Activated T-cell treated with anti-CD3 and anti-CD28 coated beads for 1 hour (primary cell): ENCODE measurements at regions not wholly inside any gene's neighbourhood (a gene's known extent, or its start where the extent isn't known, plus 50 kb on each side); places are given as distances from the start of the nearest gene placed in this dataset.
"Not testable (repeated sequence)": the region's sequence is repeated elsewhere in the genome, so short reads cannot be mapped to it uniquely, and the experiment has no call there.

Source experiments
- DNase-seq: peaks from one replicate; pipeline ENCODE4 v3.0.0-alpha.2; 2020; ENCODE audit warnings: low read depth

DNA sequence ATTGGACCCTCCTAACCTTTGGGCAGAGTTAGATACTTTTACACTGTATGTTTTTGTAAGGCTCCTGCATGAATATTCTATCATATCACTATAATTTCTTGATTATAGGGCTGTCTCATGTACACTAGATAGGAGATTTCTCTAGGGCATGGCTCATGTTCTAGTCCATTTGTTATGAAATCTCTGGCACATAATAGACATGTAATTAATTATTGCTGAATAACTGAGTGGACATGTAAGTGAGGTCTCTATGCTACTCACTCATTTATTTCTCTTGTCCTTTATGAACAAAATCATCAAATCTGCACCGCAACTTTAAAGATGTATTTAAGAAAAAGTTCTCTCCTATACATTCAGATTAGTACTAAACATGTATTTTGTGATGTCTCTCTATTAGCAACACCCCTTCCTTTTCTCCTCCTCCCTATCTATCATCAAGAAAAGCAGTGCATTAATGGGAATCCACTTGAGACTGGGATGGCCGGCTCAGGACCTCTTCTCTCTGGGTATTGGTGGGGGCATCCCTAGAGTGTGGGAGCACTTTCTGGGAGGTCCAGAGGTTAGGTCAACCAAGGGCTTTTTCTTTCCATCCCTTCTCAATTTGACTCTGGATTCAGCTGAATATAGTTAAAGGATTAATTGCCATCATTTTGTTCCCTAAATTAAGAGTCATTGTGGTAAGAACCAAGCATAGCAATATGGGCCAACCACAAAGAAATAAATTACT, 168.0 kb upstream of the HMGA2 start:
- no peak for DNase-seq

DNA sequence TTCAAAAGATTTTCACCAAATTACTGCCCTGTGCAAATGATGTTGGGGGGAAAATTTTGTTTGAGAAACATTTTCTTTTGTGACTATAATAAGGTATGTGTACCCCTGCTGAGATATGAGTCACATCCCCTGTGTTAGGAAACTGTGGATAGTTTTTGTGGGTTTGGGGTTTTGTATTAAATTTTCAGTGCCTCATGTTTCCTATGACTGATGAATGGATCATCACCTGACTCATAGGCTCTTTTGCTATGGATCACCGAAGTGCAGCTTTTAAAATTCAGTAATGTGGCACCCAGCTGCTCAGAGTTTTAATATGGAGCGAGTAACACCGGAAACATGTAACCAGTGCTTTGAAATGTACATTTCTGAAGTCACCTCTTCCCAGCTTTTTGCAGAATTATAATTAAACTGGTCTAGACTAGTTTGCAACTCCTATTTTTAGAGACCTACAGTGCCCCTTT, 167.4 kb upstream of the HMGA2 start:
- DNase-seq: no peak

DNA sequence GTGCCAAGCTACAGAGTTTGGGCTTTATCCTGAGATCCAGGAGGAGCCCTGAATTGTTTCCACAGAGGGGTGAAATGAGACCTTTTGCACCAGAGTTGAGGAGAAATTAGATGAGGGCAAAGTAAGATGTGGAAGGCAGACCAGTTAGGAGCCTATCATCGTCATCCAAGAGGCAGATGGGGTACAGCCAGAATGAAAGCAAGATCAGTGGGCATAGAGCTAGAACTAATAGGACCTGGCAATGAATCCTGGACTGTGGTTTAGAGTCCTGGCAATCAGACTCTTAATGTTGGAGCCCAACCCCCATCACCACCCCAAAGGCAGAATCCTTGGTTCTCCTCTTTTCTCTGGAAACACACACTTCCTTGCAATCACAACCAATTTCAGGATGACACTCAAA, 166.6 kb upstream of the HMGA2 start:
- DNase-seq: no peak

DNA sequence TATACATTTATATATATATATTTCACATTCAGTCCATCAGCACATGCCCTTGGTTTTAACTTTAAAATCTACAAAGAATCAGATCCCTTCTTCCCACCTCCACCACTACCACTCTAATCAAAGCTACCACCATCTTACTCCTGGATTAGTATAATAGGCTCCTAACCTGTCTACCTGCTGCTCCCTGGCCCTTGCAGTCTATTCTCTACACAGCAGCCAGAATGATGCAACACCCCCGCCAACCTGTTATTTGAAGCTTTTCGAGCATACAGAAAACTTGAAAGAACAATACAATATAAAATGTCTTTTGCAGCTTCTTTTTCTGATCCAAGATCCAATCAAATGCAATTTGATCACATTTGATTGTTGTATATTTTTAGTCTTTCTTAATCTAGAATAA, 165.9 kb upstream of the HMGA2 start:
- no peak for DNase-seq

DNA sequence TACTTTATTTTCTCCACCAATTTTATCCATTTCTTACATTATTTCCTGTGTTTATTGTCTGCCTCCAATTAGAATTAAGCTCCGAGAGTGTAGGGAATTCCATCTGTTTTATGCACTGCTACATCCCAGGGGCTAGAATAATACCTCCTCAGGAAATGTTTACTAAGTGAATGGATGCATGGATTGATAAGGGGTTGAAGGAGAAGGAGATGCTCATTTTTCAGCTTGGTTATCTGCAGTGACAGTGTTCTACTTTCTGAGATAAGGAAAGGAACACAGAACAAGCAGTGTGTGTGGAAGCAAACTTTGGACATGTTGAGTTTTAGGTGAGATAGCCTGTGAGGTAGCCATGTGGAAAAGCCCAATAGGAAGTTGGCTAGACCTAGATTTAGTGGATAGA, 164.6 kb upstream of the HMGA2 start:
- no peak for DNase-seq

DNA sequence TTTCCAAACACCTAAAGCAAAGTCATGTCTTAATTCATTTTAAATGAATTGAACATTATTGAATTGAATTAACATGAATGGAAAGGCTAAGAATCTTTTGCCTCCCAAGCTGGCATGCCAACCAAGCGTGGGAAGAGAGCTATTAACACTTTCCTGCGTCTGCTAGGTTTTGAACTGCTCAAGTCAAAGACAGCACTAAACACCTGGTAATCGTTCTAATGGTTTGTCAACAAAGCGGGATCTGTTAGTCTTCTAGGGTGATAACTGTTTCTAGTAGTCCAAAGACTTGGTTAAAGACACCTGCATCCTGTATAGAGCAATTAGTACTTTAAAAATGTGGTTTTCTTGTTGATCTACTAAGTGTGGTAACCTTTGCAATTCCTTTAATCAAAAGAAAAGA, 164.2 kb upstream of the HMGA2 start:
- no peak for DNase-seq

DNA sequence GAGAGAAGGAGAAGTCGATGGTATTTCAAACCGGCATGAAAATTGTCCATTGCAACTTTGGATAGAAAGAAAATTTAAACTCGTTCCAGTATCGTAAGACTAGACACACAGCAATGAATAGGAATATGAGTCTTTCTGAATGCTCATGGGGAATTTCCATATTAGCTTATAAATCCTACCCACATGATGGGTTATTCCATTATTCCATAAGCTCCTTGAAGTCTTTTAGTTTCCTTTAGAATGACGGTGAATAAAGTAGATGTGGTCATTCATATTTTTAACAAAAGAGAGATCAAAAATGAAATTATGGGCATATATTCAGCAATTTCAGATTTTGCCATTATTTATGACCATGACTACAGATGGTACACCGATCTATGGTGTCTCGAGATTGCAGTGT, 163.4 kb upstream of the HMGA2 start:
- DNase-seq: no peak

DNA sequence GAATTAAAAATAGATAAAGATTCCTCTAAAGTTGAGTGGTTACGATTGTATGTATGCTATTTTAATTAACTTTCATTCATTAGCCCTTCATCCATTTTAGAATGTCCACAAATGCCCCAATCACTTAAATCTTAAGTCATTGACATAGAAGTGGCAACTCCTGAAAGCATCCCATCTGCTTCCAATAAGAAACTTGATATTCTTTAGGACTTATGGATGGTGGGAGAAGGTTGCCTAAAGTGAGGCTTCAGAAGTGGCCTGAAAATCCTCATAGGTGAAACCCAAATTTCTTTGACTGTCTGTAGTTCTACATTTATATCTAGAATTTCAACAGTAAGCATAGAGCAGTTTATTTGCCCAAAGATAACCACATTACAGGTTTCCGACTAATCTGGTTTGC, 161.7 kb upstream of the HMGA2 start:
- DNase-seq: no peak

DNA sequence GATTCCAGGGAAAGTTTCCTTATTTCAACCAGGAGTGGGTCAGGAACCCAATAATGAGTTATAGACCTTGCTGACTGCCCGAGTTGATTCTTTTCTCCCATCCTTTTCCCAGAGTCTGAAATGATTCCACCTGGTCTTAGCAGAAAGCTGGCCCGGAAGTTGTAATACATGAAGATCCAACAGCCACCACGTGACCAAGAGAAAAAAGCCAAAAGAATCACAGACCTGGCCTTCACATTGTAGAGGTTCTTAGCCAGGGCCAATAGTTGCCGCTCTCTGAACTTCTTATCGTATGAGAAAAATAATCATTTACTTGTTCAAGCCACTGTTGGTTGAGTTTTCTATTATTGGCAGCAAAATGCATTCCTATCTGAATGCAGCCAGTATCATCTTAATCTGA, 161.2 kb upstream of the HMGA2 start:
- no peak for DNase-seq

DNA sequence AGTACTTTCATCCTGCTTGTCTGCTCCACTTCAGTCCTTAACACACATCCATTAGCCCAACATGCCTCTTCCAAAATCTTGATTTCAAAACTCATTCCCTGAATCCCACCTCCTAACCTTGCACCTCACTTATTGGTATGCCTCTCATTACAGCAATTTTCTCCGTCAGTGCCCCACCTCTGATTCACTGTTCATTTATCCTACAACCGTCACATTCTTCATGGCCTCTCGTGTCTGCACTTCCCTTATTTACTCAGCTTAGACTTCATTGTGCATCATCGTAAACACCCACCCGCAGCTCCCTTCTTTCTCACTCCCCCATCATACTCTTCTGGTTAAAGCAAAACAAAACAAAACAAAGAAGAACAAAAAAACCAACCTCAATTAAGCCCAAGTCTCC, 160.6 kb upstream of the HMGA2 start:
- DNase-seq: no peak

DNA sequence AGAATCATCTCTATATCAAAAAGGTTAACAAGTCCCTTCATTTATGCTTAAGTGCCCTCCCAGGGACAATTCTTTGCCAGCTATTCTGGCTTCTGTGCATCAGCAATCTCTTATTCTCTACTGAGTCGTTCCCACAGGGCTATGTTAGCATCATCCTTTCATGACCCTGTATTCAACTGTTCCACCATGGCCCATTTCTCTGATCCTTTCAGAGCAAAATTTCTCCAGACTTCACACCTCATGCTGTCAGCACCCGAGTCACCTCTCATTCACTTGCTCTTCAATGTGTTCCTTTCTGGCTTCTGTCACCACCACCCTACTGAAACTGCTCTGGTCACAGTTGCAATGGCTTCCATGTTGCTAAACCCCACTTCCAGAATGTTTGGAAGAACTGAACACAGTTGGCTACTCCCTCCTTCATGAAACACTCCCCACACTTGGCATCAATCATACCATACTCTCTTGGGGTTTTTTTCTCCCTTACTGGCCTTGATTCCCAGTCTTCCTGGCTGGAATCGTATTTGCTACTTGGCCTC, 159.5 kb upstream of the HMGA2 start:
- DNase-seq: no peak

DNA sequence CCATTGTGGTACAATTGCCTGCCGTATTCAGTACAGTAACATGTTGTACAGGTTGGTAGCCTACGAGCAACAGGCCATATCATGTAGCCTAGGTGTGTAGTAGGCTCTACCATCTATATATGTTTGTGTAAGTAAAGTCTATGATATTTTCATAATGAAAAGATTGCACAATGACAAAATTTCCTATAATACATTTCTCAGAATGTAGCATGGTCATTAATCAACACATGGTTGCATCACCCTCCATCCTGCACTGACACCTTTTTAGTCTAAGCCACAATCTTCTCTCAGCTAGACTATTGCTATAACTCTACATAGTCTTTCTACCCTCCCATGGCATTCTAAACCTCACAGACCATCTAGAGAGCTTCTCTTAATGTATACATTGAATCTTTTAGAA, 158.5 kb upstream of the HMGA2 start:
- no peak for DNase-seq

DNA sequence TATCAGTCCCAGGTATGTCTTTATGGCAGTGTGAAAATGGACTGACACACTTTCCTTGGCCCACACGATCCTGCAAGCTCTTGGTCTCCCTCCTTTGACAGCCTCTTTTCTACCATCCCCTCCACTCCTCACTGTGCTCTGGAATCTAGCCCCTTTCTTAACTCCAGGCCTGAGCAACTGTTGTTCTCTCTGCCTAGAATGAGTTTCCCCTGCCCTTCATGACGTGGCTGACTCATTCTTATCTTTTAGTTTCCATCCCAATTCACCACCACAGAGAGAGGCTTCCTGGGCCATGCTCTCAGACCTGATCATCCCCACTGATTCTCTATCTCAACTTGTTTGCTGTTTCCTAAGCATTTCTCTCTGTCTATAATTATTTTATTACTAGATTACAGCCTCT, 157.4 kb upstream of the HMGA2 start:
- DNase-seq: no peak

DNA sequence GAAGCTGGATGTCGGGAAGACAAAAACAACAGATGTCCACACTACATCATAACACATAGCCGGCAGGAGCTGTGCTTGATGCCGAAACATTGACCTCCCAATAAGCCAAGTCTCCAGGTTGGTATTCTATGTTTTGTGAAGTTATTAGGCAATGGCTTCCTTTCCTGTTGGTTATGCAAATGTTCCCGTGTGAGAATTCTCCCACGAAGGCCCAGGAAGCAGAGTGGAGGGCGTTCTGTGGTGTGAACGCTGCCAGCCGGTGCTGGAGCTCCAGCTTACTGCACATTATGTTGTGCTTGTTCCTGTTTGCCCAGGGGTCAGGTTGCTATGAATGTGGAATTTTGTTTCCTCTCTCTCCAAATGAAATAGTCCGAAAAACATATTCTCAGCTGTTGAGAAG, 156.4 kb upstream of the HMGA2 start:
- no peak for DNase-seq

DNA sequence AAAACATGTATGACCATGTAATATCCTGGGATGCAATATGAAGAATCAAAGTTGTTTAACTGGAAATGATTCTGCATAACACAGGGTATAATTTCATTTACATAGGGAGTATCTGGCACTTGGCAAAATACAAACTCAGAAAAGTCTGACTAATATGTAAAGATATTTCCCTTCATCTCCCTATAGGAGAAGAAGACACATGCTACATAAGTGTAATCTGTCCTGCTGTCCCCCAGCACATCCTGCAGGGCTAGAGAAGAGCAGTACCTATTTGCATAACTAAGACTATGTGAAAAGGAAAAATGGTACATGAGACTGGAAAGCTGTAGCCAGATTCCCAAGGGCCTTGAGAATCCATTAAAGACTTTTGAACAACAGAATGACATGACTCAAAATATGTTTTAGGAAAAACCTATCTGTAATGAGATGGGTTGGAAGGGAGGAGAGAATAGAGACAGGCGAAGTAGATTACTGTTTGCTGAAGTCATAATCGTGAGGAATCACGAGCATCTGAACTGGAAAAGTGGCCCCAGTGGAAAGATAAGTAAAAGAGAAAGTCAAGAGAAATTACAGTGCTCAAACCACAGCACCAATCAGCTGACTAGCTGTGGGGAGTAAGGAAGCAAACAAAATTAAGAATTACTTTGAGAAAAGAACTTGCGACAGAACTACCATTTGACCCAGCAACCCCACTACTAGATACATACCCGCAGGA, 155.1 kb upstream of the HMGA2 start:
- no peak for DNase-seq

DNA sequence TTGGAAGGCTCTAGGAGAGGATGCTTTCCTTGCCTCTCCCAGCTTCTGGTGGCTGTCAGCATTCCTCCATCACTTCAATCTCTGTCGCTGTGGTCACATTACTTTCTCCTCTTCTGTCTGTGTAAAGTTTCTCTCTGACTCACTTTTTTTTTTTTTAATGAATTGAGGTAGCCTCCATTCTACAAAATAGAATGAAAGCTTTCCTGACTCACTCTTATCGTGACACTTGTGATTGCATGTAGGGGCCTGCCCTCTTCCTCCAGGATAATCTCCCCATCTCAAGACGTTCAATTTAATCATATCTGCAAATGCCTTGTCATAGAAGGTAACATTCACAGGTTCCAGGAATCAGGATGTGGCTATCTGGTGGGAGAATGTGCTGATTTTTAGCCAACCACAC, 153.5 kb upstream of the HMGA2 start:
- no peak for DNase-seq

DNA sequence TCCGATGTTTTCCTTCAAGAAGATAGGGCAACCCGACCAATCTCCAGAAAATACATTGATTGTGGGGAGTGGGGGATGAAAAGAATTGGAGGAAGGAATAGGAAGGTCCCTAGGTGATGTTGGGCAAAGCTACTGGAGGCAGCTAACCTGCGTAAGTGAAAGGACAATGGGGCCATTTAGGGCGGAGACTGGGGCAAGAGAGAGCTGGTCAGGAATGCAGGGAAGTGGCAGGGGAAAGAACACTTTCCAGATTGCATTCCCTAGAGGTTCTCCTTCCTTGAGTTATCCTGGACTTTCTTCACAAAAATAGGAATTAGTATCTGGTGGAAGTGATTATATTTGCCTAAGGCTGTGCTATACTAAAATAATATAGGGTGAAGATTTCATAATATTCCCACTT, 151.8 kb upstream of the HMGA2 start:
- no peak for DNase-seq

DNA sequence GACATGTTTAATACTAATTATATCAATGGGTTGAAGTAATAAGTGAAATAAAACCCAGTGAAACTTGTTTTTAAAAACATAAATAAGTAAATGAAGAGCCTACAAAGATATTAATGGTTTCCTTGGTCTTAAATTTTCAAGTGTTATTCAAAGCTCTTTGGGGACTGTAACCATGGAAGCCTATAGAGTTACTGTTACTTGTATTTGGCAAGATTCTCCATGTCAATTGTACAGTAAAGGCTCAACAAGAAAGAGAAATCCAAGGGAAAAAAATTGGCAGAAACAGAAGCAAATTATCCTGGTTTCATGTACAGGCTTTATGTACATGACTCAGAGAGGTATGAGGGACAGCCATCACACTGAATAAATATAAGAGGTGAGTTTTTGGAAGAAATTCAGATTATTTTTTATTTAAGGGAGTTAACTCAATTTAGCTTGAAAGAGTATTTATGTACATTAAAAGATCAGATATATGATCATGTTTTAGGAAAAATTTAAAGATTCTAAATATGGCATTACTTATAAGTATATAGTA, 151.1 kb upstream of the HMGA2 start:
- DNase-seq: no peak

DNA sequence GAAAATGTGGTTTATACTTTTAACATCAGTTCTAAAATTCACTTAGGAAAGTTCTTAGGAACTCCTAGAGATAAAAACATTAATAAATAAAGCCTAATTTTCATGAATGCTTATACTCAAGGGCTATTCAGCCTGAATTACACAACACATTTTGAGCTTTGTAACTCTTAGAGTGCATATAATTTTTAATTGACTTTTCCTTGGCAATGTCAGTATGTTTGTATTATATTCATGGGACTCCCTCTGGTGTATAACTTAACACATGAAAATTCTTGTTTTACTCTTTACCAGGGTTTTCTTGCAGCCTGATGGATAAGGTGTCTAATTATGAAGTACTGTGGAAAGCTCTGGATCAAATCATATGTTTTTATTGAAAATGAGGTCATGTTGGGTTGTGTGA, 150.6 kb upstream of the HMGA2 start:
- DNase-seq: no peak

DNA sequence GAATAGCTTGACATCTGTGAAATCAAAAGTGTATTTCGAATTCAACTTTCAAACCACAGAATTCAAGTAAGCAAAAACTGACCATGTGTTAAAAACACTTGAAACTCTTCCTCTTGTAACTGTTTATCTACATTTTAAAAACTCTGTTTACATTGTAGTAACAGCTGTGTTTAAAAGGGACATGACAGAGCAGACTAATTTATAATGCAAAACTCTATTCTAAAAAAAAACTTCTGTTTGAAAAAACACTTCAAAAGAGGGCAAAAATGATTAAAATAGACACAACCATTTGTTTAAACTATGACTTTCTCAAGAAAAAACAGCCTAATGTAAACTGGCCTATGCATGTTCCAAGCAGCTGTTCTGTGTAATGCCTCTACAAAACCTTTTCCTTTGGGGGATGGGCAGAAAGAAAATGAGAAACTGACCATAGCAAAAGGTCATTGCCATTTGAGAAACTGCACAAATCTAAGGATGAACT, 149.1 kb upstream of the HMGA2 start:
- no peak for DNase-seq

DNA sequence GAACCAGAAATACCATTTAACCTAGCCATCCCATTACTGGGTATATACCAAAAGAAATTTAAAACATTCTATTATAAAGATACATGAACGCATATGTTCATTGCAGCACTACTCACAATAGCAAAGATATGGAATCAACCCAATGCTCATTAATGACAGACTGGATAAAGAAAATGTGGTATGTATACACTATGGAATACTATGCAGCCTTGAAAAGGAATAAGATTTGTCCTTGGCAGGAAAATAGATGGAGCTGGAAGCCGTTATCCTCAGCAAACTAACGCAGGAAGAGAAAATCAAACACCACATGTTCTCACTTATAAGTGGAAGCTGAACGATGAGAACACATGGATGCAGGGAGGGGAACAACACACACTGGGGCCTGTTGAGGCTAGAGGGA, 146.1 kb upstream of the HMGA2 start:
- not testable (repeated sequence) for DNase-seq

DNA sequence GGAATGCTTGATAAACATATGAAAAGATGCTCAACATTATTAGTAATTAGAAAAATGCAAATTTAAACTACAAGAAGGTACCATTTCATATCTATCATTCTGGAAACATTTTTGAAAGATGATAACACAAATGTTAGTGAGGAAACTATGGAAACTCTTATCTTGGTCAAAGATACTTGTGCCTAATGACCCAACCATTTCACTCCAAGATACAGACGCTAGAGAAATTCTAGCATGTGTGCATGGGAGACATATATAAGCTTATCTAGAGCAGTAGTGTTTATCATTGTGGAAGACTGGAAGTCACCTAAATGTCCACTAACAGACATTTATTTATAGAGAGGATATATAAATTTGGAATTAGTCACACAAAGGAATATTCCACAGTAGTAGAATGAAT, 143.1 kb upstream of the HMGA2 start:
- DNase-seq: no peak

DNA sequence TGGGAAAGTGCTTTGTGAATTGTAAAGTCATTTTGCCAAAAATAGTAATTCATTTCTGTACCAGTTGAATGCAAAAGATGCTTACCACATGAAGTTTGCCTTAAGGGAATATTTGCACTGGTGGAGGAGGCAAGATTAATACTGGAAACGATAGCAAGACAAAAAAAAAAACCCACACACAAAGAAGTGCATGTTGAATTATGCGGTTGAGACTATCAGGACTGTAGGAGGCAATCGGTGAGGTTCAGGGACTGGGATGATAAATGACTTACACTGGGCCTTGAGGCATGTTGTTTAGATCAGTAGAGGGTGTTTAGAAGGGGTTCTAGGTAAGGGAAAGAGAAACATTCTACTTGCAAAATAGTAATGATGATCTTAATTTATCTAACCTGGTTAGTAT, 142.2 kb upstream of the HMGA2 start:
- DNase-seq: no peak
